ENCODE measurements at regions not wholly inside any gene's neighbourhood (a gene's known extent, or its start where the extent isn't known, plus 50 kb on each side); places are given as distances from the start of the nearest gene placed in this dataset.

DNA sequence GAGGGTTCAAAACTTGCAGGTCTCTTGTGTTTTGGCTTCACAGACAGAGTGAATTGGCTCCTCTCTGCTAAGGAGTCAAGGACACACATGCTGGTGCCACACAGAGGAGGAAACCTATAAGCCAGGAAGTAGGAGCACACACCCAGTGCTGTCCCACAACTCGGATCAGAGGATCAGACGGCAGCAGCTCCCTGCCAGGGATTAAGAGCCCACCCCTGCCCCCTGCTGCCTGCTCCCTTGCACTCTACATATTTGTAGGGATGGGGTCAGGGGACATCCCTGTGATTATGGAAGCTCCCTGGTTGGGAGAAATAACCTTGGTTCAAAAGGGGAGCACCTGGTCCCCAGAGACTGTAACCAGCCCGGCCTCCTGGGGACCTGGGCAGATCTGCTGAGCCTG lies 77.5 kb upstream of the CLDN10 start:
- TF ChIP-seq CTCF (conservative IDR thresholded peaks at IDR 0.05; ENCODE audit: low read length) (no peak), EZH2phosphoT487 (IDR thresholded peaks at IDR 0.05; ENCODE audit: borderline replicate concordance, low read depth, low read length) (no peak)
